Hippocampal formation (tissue), 2 donors: ENCODE measurements at regions not wholly inside any gene's neighbourhood (a gene's known extent, or its start where the extent isn't known, plus 50 kb on each side); places are given as distances from the start of the nearest gene placed in this dataset.
A peak's percentile ranks its signal among the peaks of the same experiment; 100 is the strongest.

Experiments
- DNase-seq, 2 donors: peaks; one replicate each; lab custom pipeline; 2025; lab: John Stamatoyannopoulos, UW

GRCh38 chr1:43065616-43066399 lies 106.3 kb downstream of the EBNA1BP2 start:
- no peak for DNase-seq

GRCh38 chr1:43065191-43065590 lies 106.5 kb upstream of the SLC2A1 start:
- DNase-seq = no peak

- no peak for DNase-seq
Measured at GRCh38 chr1:43063394-43064219, 104.9 kb upstream of the SLC2A1 start.

GRCh38 chr1:43062527-43063095 lies 103.9 kb upstream of the SLC2A1 start:
- DNase-seq = no peak

GRCh38 chr1:43061757-43062156 lies 103.1 kb upstream of the SLC2A1 start:
- DNase-seq = no peak

- no peak for DNase-seq
Measured at GRCh38 chr1:43059640-43060574, 101.2 kb upstream of the SLC2A1 start.

- DNase-seq = peak in 1 of 2 donors; percentile 7
Measured at GRCh38 chr1:43058545-43059360, 100.1 kb upstream of the SLC2A1 start.

- no peak for DNase-seq
Measured at GRCh38 chr1:43058056-43058455, 99.4 kb upstream of the SLC2A1 start.

- DNase-seq = no peak
Measured at GRCh38 chr1:43057567-43057966, 98.9 kb upstream of the SLC2A1 start.

- no peak for DNase-seq
Measured at GRCh38 chr1:43056981-43057391, 98.3 kb upstream of the SLC2A1 start.

- DNase-seq = no peak
Measured at GRCh38 chr1:43056460-43056859, 97.8 kb upstream of the SLC2A1 start.

- no peak for DNase-seq
Measured at GRCh38 chr1:43054961-43055360, 96.3 kb upstream of the SLC2A1 start.

GRCh38 chr1:43052786-43053439 lies 94.2 kb upstream of the SLC2A1 start:
- DNase-seq = no peak

- no peak for DNase-seq
Measured at GRCh38 chr1:43052322-43052721, 93.7 kb upstream of the SLC2A1 start.

GRCh38 chr1:43049481-43049880 lies 90.8 kb upstream of the SLC2A1 start:
- DNase-seq = no peak

- DNase-seq = no peak
Measured at GRCh38 chr1:43048601-43049011, 89.9 kb upstream of the SLC2A1 start.

- DNase-seq = no peak
Measured at GRCh38 chr1:43047135-43047534, 88.5 kb upstream of the SLC2A1 start.

- no peak for DNase-seq
Measured at GRCh38 chr1:43044572-43045361, 86.1 kb upstream of the SLC2A1 start.

GRCh38 chr1:43043695-43044094 lies 85.0 kb upstream of the SLC2A1 start:
- no peak for DNase-seq
